Nephron progenitor cell (in vitro differentiated cells): ENCODE measurements at regions not wholly inside any gene's neighbourhood (a gene's known extent, or its start where the extent isn't known, plus 50 kb on each side); places are given as distances from the start of the nearest gene placed in this dataset.

Experiments
- DNase-seq: peaks from one replicate; pipeline ENCODE4 v3.0.0; 2021
- H3K27ac Mint-ChIP-seq: 2 replicates; pipeline ENCODE4 v1.8.0; 2021; ENCODE audit warnings: mild to moderate bottlenecking, moderate library complexity, mixed read lengths
- H3K27me3 Mint-ChIP-seq: 2 replicates; pipeline ENCODE4 v1.8.0; 2021; ENCODE audit warnings: mild to moderate bottlenecking, low read depth, mixed read lengths; ENCODE audit not compliant: poor library complexity
- H3K36me3 Mint-ChIP-seq: 2 replicates; pipeline ENCODE4 v1.8.0; 2021; ENCODE audit warnings: low read depth, mixed read lengths
- H3K4me1 Mint-ChIP-seq: 2 replicates; pipeline ENCODE4 v1.8.0; 2021; ENCODE audit warnings: mixed read lengths
- H3K4me3 Mint-ChIP-seq: 2 replicates; pipeline ENCODE4 v1.8.0; 2021; ENCODE audit warnings: mild to moderate bottlenecking, moderate library complexity, mixed read lengths
- H3K9me3 Mint-ChIP-seq: 2 replicates; pipeline ENCODE4 v1.8.0; 2021; ENCODE audit warnings: mild to moderate bottlenecking, moderate library complexity, mixed read lengths
- CTCF ChIP-seq: fragments of 200-600 bp; sonication (generic); IDR thresholded peaks from 2 replicates; pipeline ENCODE4 v1.5.0; 2021; ENCODE audit warnings: antibody characterized with exemption

GRCh38 chr13:30000370-30000765 lies 150.0 kb upstream of the UBL3 start:
- Mint-ChIP-seq H3K36me3 (no peaks in the 10 kb centered on the region), H3K4me3 (no peak overlapping the region)

DNA sequence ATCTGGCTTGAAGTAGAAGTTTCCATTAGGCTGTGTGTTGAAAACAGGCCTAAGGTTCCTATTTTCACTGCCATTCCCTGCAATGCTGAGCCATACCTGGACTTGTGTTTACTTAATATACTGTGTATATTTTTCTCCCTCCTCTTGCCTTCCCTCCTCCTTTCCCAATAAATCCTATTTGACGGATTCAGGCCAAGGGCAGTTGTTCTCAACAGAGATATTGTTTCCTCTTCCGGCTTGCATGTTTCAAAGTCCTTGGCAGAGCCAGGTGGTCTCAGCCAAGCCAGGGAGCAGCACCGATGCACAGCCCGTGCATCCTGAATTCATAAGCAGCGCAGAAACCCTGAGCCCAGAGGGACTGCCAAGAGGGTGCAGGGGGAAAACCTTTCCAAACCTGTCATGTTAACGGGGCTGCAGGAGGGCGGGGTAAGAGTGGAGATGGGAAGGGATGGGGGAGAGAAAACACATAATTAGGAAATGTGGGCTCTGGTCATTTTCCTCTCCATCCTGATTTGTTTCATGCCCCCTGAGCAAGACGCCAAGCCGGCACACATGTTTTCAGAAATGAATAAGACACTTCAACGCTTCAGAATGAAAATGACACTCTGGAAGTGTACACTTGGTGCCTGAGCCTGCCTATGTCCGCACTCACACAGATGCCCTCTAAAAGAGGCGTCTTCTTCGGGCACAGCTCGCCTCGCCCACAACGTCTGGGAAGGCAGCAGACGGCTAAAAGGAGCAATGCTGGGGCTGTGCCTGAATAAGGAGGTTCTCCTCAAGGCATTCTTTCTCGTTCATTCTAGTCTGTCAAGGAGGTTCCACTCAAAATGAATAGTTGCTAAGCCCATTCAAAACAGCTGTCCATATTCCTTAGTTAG lies 149.3 kb upstream of the UBL3 start:
- no peaks in the 10 kb centered on the region for H3K9me3 Mint-ChIP-seq

More at GRCh38 chr13:30000370-30000765, 150.0 kb upstream of the UBL3 start:
- DNase-seq, result no peak
- no peak overlapping the region for H3K27ac Mint-ChIP-seq
- no peaks in the 10 kb centered on the region for H3K27me3 Mint-ChIP-seq
- H3K4me1 Mint-ChIP-seq, result peaks cover 33% of the 10 kb centered on the region
- H3K9me3 Mint-ChIP-seq, result no peaks in the 10 kb centered on the region
- TF ChIP-seq CTCF, result no peak

DNA sequence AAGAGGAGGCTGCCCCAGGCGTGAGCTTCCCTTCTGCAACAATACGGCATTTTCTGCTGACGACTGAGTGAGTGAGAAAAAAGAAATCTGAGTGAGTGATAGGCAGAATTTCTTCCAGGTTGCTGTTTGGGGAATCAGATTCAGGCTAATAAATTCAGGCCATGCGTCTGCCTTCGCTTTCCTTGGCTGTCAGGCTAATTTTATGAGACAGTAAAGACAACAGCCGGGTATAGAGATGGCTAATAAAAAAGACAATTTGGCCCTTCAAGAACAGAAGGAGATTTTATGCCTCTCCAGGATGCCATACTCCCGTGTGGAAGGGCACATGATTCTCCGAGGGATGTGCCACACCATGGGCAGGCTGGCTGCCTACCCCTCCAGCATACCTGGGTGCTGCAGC lies 145.9 kb upstream of the UBL3 start:
- DNase-seq, result no peak
- no peaks in the 10 kb centered on the region for H3K27me3 Mint-ChIP-seq
- H3K9me3 Mint-ChIP-seq, result no peaks in the 10 kb centered on the region
- no peaks in the 10 kb centered on the region for H3K36me3 Mint-ChIP-seq
- TF ChIP-seq CTCF, result no peak
- no peak overlapping the region for H3K27ac Mint-ChIP-seq
- H3K4me3 Mint-ChIP-seq, result no peak overlapping the region
- H3K4me1 Mint-ChIP-seq, result peaks cover 38% of the 10 kb centered on the region

More for the DNA sequence above, 149.3 kb upstream of the UBL3 start:
- Mint-ChIP-seq H3K4me3 (no peak overlapping the region), H3K36me3 (no peaks in the 10 kb centered on the region), H3K27ac (peak overlapping the region; percentile 7), H3K27me3 (no peaks in the 10 kb centered on the region), H3K4me1 (peaks cover 38% of the 10 kb centered on the region)
- TF ChIP-seq CTCF, result no peak
- DNase-seq, result no peak

- no peak for TF ChIP-seq CTCF
- no peaks in the 10 kb centered on the region for H3K27me3 Mint-ChIP-seq
Observed at GRCh38 chr13:29994911-29995595, 144.6 kb upstream of the UBL3 start.

DNA sequence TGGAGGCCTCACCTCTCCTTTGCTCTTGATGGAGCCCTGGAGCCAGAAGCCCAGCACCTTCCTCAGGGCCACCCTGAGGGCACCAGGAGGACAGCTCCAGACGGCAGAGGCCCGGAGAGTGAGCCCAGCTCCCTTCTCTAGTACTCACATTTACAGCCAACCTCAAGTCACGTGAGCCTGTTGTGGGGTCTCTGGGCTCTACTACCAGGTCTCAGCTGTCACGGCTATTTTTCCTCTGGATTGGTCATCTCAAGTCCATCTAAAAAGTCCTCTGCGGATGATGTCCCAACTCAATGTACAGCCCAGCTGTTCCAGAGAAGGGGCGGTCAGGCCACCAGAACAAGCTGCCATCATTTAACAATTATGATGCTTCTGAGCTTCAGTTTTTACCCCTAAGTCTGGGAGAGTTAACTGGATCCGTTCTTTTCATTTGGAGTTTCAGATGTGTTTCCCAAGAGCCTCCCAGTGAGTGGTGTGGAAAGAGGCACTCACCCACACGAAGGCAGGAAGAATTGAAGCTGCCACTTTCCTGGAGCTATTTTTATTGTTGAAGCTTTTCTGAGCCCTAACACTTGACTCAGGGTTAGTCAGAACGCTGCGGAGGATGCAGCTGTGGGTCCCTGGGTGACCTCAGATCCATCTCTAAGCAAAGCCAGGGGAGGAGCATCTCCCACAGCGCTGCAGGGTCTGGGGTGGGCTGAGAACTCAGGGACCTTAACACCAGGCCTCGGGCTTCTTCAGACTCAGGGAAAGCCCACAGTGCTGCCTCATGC lies 143.5 kb upstream of the UBL3 start:
- no peak for DNase-seq
- Mint-ChIP-seq H3K4me1 (peaks cover 26% of the 10 kb centered on the region), H3K27ac (no peak overlapping the region), H3K4me3 (no peak overlapping the region), H3K36me3 (no peaks in the 10 kb centered on the region), H3K9me3 (no peaks in the 10 kb centered on the region), H3K27me3 (no peaks in the 10 kb centered on the region)
- no peak for TF ChIP-seq CTCF

More at GRCh38 chr13:29994911-29995595, 144.6 kb upstream of the UBL3 start:
- Mint-ChIP-seq H3K4me3 (no peak overlapping the region), H3K36me3 (no peaks in the 10 kb centered on the region), H3K27ac (peak overlapping the region; percentile 56), H3K9me3 (no peaks in the 10 kb centered on the region), H3K4me1 (peaks cover 31% of the 10 kb centered on the region)
- DNase-seq, result no peak
